OCI-LY1 (cell line): ENCODE measurements at regions not wholly inside any gene's neighbourhood (a gene's known extent, or its start where the extent isn't known, plus 50 kb on each side); places are given as distances from the start of the nearest gene placed in this dataset.

ENCODE experiments used
- CTCF ChIP-seq: fragments of 200-600 bp; sonication (generic), shearing (Covaris generic); IDR thresholded peaks from 2 replicates; pipeline ENCODE4 v1.5.1; 2017; ENCODE audit warnings: mild to moderate bottlenecking, antibody characterized with exemption, low read length, moderate library complexity, mixed read lengths
- EZH2 ChIP-seq: fragments of 200-600 bp; sonication (generic), shearing (Covaris generic); IDR thresholded peaks from 2 replicates; pipeline ENCODE4 v1.8.0; 2017; ENCODE audit warnings: borderline replicate concordance, mixed run types, mild to moderate bottlenecking, antibody characterized with exemption, low read length, moderate library complexity, mixed read lengths

- no peak for TF ChIP-seq EZH2
- TF ChIP-seq CTCF = no peak
Observed at GRCh38 chr2:42853549-42854206, 61.3 kb upstream of the HAAO start.
